GM12878 (cell line): ENCODE measurements at regions not wholly inside any gene's neighbourhood (a gene's known extent, or its start where the extent isn't known, plus 50 kb on each side); places are given as distances from the start of the nearest gene placed in this dataset.

Experiments used
- ATAC-seq: fragments of 200-7000 bp; cut with Tn5 transposase; 3 replicates; pipeline ENCODE4 v1.9.1; 2020; ENCODE audit warnings: mild to moderate bottlenecking, moderate library complexity
- BruUV-seq: library from RNA; stranded (reverse); fragments of 400-500 nt; replicated peaks from 2 replicates; lab custom pipeline; 2021; lab: Mats Ljungman, UMichigan
- CTCF ChIA-PET: fragments of 300-600 bp; sonication (Branson Sonifier 250); formaldehyde crosslinking; extraction: SDS; loops from one replicate; lab custom pipeline; 2021; ENCODE audit warnings: inconsistent platforms; lab: Yijun Ruan, JAX
- POLR2A ChIA-PET: fragments of 350-600 bp; formaldehyde crosslinking; extraction: SDS; loops from one replicate; lab custom pipeline; 2021; ENCODE audit warnings: inconsistent platforms; lab: Charles Lee
- RAD21 ChIA-PET: fragments of 300-600 bp; sonication (Branson Sonifier 250); formaldehyde crosslinking; loops from one replicate; lab custom pipeline; 2023; ENCODE audit warnings: antibody characterized with exemption; ENCODE audit not compliant: unreplicated experiment; lab: Charles Lee
- SMC1A ChIA-PET: fragments of 300-600 bp; sonication (Branson Sonifier 250); formaldehyde crosslinking; loops from one replicate; lab custom pipeline; 2023; ENCODE audit not compliant: unreplicated experiment, uncharacterized antibody; lab: Charles Lee
- DNase-seq: peaks from one replicate; pipeline ENCODE4 v3.0.0-alpha.2; 2011; ENCODE audit warnings: low read depth, low spot score
- FAIRE-seq: peaks from 3 replicates; lab custom pipeline; 2011; peaks lifted over from hg19 to GRCh38; lab: Jason Lieb, UNC
- H2AFZ ChIP-seq: 2 replicates; pipeline ENCODE4 v1.6.0; 2011; ENCODE audit warnings: low read depth, low read length, control low read depth; ENCODE audit not compliant: control insufficient read depth
- H3K27ac ChIP-seq: 2 replicates; pipeline ENCODE4 v1.5.1; 2011; ENCODE audit warnings: control low read depth; ENCODE audit not compliant: control insufficient read depth, insufficient read depth
- H3K27me3 ChIP-seq, 2 experiments: replicated peaks in 1 of 2; 2 replicates each; pipeline versions ENCODE4 v1.6.0 to v1.6.1; 2011; ENCODE audit warnings: low read length in 1 of 2; ENCODE audit not compliant: control insufficient read depth in 2 of 2, insufficient read depth in 2 of 2
- H3K36me3 ChIP-seq, 2 experiments: 2 replicates each; pipeline ENCODE4 v1.5.1; 2011; ENCODE audit warnings: low read length in 1 of 2; ENCODE audit not compliant: control insufficient read depth in 2 of 2, insufficient read depth in 2 of 2
- H3K4me1 ChIP-seq: 2 replicates; pipeline ENCODE4 v1.6.1; 2011; ENCODE audit warnings: mild to moderate bottlenecking, low read length, moderate library complexity, mixed read lengths; ENCODE audit not compliant: control insufficient read depth, insufficient read depth
- H3K4me2 ChIP-seq: 2 replicates; pipeline ENCODE4 v1.6.0; 2011; ENCODE audit warnings: control low read depth; ENCODE audit not compliant: control insufficient read depth, insufficient read depth
- H3K4me3 ChIP-seq: fragments of 200-600 bp; sonication (generic); 2 replicates; pipeline ENCODE4 v1.5.1; 2016
- H3K79me2 ChIP-seq: 2 replicates; pipeline ENCODE4 v1.6.0; 2011; ENCODE audit warnings: low read length; ENCODE audit not compliant: control insufficient read depth, insufficient read depth
- H3K9ac ChIP-seq: 2 replicates; pipeline ENCODE4 v1.8.0; 2011; ENCODE audit warnings: low read length, control low read depth, mixed read lengths; ENCODE audit not compliant: control insufficient read depth, insufficient read depth
- H3K9me3 ChIP-seq: replicated peaks from 3 replicates; pipeline ENCODE4 v1.5.1; 2011; ENCODE audit warnings: mild to moderate bottlenecking, low read length; ENCODE audit not compliant: control insufficient read depth, insufficient read depth
- H4K20me1 ChIP-seq: 2 replicates; pipeline ENCODE4 v1.6.0; 2011; ENCODE audit not compliant: control insufficient read depth, insufficient read depth
- ATF3 ChIP-seq: IDR thresholded peaks from 2 replicates; pipeline ENCODE4 v1.6.1; 2011; ENCODE audit warnings: low read depth, mild to moderate bottlenecking, low read length, moderate library complexity, borderline replicate concordance; ENCODE audit errors: extremely low read depth
- CBFB ChIP-seq: IDR thresholded peaks from 2 replicates; pipeline ENCODE4 v1.6.1; 2016; ENCODE audit warnings: antibody characterized with exemption, low read depth
- CHD4 ChIP-seq: fragments of 200-600 bp; sonication (generic); IDR thresholded peaks from 2 replicates; pipeline ENCODE4 v1.6.1; 2016; ENCODE audit warnings: mild to moderate bottlenecking
- CREB1 ChIP-seq: IDR thresholded peaks from 2 replicates; pipeline ENCODE4 v1.6.1; 2012; ENCODE audit warnings: low read depth, mild to moderate bottlenecking, inconsistent platforms
- ETV6 ChIP-seq, 2 experiments: fragments of 450-650 bp in 1 of 2; IDR thresholded peaks in 1 of 2; conservative IDR thresholded peaks in 1 of 2; 2 replicates each; pipeline ENCODE4 v1.6.1; 2014; ENCODE audit warnings: antibody characterized with exemption in 1 of 2, borderline replicate concordance in 1 of 2, low read depth in 1 of 2, mild to moderate bottlenecking in 1 of 2, moderate library complexity in 1 of 2
- HCFC1 ChIP-seq: fragments of 150-350 bp; IDR thresholded peaks from 2 replicates; pipeline ENCODE4 v1.6.1; 2014; ENCODE audit warnings: low read length
- HDAC6 ChIP-seq: fragments of 200-600 bp; sonication (generic); IDR thresholded peaks from one replicate; pipeline ENCODE4 v1.8.0; 2017; ENCODE audit warnings: antibody characterized with exemption; ENCODE audit not compliant: unreplicated experiment
- IKZF1 ChIP-seq: fragments of 450-650 bp; conservative IDR thresholded peaks from 2 replicates; pipeline ENCODE4 v1.6.1; 2017; ENCODE audit warnings: antibody characterized with exemption, mild to moderate bottlenecking
- IRF3 ChIP-seq: fragments of 450-650 bp; IDR thresholded peaks from 2 replicates; pipeline ENCODE4 v1.6.1; 2014; ENCODE audit warnings: mild to moderate bottlenecking
- JUNB ChIP-seq: IDR thresholded peaks from 2 replicates; pipeline ENCODE4 v1.6.1; 2016; ENCODE audit warnings: antibody characterized with exemption, mild to moderate bottlenecking
- NR2C2 ChIP-seq: IDR thresholded peaks from 2 replicates; pipeline ENCODE4 v1.6.1; 2011; ENCODE audit warnings: borderline replicate concordance, low read depth; ENCODE audit not compliant: control insufficient read depth, insufficient read length
- PRDM15 ChIP-seq: fragments of 450-650 bp; formaldehyde crosslinking; IDR thresholded peaks from 2 replicates; pipeline ENCODE4 v1.4.0; 2020; ENCODE audit warnings: mild to moderate bottlenecking, moderate library complexity
- RELB ChIP-seq: fragments of 450-650 bp; IDR thresholded peaks from 2 replicates; pipeline ENCODE4 v1.6.1; 2017; ENCODE audit warnings: low read depth, mild to moderate bottlenecking, moderate library complexity
- RUNX3 ChIP-seq: IDR thresholded peaks from 2 replicates; pipeline ENCODE4 v1.6.1; 2012; ENCODE audit warnings: low read length, inconsistent platforms
- SIX5 ChIP-seq: IDR thresholded peaks from 2 replicates; pipeline ENCODE4 v1.6.1; 2011; ENCODE audit warnings: mild to moderate bottlenecking, low read depth, low read length, moderate library complexity; ENCODE audit not compliant: severe bottlenecking
- SRF ChIP-seq, 2 experiments: IDR thresholded peaks; 2 replicates each; pipeline ENCODE4 v1.6.1; 2011; ENCODE audit warnings: low read depth in 2 of 2, low read length in 2 of 2, mild to moderate bottlenecking in 1 of 2, moderate library complexity in 1 of 2
- TCF7 ChIP-seq: IDR thresholded peaks from 2 replicates; pipeline ENCODE4 v1.6.1; 2014; ENCODE audit warnings: antibody characterized with exemption, borderline replicate concordance
- YY1 ChIP-seq: IDR thresholded peaks from 2 replicates; pipeline ENCODE4 v1.6.1; 2011; ENCODE audit warnings: low read depth, mild to moderate bottlenecking, low read length
- whole genome bisulfite sequencing: methylation state at CpG from one replicate; pipeline ENCODE4 v1.1.6; 2016; ENCODE audit warnings: low lambda C conversion rate; ENCODE audit not compliant: insufficient replicate concordance, insufficient coverage; ENCODE audit errors: missing lambda C conversion rate; 5-methylcytosine and 5-hydroxymethylcytosine counted together
- in situ Hi-C: fragments of 300-500 bp; cut with MboI; formaldehyde crosslinking; loops from 9 replicates; pipeline ENCODE4 v1.14.3; 2018; ENCODE audit warnings: mixed read lengths
- intact Hi-C: fragments of 100-400 bp; cut with micrococcal nuclease; formaldehyde crosslinking; loops from one replicate; pipeline ENCODE4 v1.14.2; 2022; ENCODE audit not compliant: unreplicated experiment

GRCh38 chr18:47571957-47572356 is 320.5 kb upstream of the SKOR2 start (continued):
- no peak for TF ChIP-seq JUNB
- TF ChIP-seq NR2C2 = no peak
- TF ChIP-seq ETV6 (conservative IDR thresholded peaks at IDR 0.05 in 1 of 2, IDR thresholded peaks at IDR 0.05 in 1 of 2; ENCODE audit: borderline replicate concordance in 1 of 2, low read depth in 1 of 2) = no peak
- TF ChIP-seq HCFC1 = no peak
- TF ChIP-seq CREB1 = no peak
- TF ChIP-seq YY1 = no peak
- TF ChIP-seq IRF3 = no peak
- TF ChIP-seq SRF (IDR thresholded peaks at IDR 0.05; ENCODE audit: low read depth in 2 of 2, low read length in 2 of 2) = no peak

- ChIA-PET RAD21 (no interaction called here), SMC1A (no interaction called here), POLR2A (no interaction called here), CTCF (no interaction called here)
- 81% methylated on average over 1 of the region's 1 CpG for WGBS
- H3K27me3 ChIP-seq = peaks cover 0 to 4% of the 10 kb centered on the region in 2 experiments; a peak in 2 of 4 replicates
- no peak overlapping the region for H3K27ac ChIP-seq
- H3K4me1 ChIP-seq = no peaks in the 10 kb centered on the region
- intact Hi-C loops = no loop called here
- FAIRE-seq (no peak), ATAC-seq (no peak), DNase-seq (no peak)
- H3K9me3 ChIP-seq = no peaks in the 10 kb centered on the region
- H4K20me1 ChIP-seq = no peaks in the 10 kb centered on the region
- no peak overlapping the region for H3K9ac ChIP-seq
- H2AFZ ChIP-seq = no peak overlapping the region
- no peaks in the 10 kb centered on the region for H3K79me2 ChIP-seq
- no peak overlapping the region for H3K4me3 ChIP-seq
- BruUV-seq = no TSS peak
- in situ Hi-C loops = no loop called here
- H3K36me3 ChIP-seq = no peaks in the 10 kb centered on the region
- H3K4me2 ChIP-seq = no peak overlapping the region
- TF ChIP-seq SIX5 = no peak
- TF ChIP-seq ATF3 = no peak
- no peak for TF ChIP-seq HDAC6
- no peak for TF ChIP-seq CHD4
- no peak for TF ChIP-seq HCFC1
- TF ChIP-seq CBFB = no peak
- no peak for TF ChIP-seq RUNX3
- TF ChIP-seq IKZF1 = no peak
- no peak for TF ChIP-seq RELB
- TF ChIP-seq PRDM15 = no peak
- no peak for TF ChIP-seq TCF7
Observed at GRCh38 chr18:47566809-47567208, 315.3 kb upstream of the SKOR2 start.
